Iris pigment epithelial cell (primary cell): ENCODE measurements at regions not wholly inside any gene's neighbourhood (a gene's known extent, or its start where the extent isn't known, plus 50 kb on each side); places are given as distances from the start of the nearest gene placed in this dataset.
"Not testable (repeated sequence)": the region's sequence is repeated elsewhere in the genome, so short reads cannot be mapped to it uniquely, and the experiment has no call there.

Source experiments
- DNase-seq: peaks from one replicate; pipeline ENCODE4 v3.0.0-alpha.2; 2011; ENCODE audit warnings: low read depth

DNA sequence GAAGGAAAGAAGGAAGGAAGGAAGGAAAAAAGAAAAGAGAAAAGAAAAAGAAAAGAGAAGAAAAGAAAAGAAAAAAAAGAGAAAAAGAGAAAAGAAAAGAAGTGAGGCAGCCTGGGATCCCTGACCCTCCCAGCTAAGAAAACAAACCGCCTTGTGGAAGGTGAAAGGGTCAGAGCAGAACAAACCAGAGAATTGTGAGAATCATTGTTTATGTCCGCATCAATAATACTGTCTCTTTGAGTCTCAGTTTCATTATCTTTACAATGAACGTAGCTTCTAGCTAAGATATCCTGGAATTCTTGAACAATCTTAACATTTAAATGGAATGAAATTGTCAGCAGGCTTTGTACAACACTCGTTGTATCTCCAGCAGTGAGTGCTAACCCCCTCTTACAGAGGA, 66.4 kb upstream of the SERP2 start:
- no peak for DNase-seq

GRCh38 chr13:44307844-44308243, 65.8 kb upstream of the SERP2 start:
- DNase-seq, result no peak

DNA sequence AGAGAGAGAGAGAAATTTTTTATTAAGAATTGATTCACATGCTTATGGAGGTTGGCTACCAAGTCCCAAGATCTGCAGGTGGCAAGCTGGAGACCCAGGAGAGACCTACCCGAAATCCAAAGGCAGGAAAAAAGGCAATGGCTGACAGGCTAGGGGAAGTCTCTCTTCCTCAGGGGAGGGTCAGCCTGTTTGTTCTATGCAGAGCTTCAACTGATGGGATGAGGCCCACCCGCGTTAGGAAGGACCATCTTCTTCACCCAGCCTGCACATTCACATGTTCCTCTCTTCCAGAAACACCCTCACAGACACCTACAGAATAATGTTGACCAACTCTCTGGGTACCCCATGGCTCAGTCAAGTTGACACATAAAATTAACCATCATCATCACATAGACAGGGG, 65.3 kb upstream of the SERP2 start:
- DNase-seq, result no peak

DNA sequence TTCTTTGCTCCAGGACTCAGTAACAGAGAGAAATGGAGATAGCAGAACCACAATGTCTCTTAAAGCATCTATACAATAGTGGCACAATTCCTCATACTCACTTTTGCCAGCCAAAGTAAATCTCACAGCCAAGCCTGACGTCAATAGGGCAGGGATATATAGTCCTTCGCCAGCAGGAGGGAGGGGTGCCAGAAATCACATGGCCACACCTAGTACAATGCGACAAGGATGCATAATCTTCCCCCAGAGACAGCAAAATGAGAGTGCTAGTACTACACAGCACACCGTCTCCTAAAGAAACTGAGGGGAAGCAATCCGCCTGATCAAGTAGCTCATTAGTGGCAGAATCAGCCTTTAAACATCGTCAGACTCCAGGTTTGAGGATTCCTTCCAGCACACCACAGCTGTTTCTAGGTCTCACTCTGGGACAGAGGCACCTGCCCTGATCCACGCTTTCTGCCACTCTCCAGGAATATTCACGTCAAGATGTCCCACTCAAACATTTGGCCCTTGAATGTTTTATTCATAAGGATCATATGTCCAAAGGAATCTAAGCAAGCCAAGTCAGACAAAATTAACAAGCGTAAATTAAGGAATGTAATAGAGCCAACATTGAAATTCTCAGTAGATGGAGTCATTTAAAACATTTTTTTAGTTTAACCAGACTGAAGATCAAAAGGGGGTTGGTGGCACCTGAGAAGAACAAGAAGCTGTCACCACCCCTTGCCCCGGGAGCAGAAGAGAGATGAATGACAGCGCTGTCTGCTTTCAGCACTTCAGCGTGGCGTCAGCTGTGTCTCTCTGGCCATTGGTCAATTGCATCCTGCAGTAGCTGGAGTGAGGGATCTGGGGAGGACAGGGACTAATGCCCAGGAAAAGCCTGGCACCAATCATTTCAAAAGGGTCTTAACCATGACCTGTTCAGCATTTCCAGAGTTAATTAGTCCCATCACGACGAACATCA, 63.5 kb upstream of the SERP2 start:
- DNase-seq, result no peak

- DNase-seq, result peak; percentile 63
These were observed 62.4 kb upstream of the SERP2 start for GRCh38 chr13:44311011-44311780.

DNA sequence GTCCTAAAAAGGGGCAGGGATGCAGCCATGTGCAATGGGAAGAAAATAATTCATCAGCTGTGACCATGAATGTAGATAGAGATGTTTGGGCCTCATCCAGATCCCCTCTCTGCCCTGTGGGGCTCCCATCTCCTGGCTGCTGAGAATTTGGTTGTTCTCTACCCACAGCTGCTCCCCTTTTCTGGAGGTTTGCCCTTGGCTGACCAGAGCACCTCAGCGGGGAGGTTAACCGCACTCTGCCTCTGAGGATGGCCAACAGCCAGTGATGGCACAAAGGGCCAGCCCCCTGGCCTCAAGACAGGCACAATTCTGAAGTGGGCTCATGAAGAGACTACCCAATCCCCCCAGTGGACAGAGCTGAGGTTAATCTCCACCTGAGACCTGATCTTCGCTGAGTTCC, 61.5 kb upstream of the SERP2 start:
- DNase-seq, result no peak

DNA sequence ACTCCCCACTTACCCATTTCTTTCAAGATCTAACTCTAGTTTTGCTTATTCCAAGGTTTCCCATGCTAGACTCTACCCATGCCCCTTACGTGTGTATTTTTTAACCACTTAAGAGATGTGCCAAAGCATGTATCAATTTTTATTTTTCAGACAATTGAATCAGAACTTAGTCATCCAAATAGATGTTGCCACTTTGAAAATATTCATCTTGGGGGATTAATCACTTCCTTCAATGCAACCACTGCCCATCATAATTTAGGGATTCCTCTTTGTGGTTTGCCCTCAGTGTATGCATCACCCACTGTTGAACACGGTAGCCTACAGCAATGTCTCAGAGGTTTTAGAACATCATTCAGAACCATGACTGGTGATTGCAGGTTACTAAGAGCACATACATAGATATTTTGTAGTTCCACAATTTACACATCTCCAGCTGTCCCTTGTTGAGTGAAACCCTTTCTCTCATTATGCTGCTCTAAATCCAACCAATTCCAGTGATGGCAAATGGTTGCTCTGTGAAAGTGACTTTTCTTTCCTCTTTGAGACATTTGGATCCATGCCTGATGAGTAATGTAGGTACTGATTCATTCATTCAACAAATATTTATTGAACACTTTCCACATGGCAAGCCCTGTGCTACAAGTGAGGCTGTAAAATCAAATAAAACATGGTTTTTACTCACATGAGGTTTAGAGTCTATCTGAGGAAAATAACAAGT, 60.6 kb upstream of the SERP2 start:
- peak; percentile 86 for DNase-seq

DNA sequence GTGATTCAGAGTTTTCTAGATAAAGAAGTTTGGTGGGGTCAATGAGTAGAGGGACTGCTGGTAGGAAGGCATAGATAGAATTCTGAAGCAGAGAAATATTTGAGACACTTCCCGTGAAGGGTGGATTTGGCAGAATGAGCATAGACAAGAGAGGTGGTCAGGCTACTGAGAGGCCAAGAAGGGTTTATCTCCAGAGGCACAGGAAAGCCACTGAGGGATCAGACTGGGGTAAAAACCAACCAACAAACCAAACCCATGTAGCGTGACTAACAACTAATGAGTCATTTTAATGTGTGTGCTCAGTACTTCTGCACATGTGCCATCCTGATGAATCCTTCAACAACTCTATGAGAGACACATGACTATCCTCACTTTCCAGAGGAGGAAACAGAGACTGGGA, 60.0 kb upstream of the SERP2 start:
- peak; percentile 87 for DNase-seq

GRCh38 chr13:44314160-44314559, 59.5 kb upstream of the SERP2 start:
- not testable (repeated sequence) for DNase-seq

DNA sequence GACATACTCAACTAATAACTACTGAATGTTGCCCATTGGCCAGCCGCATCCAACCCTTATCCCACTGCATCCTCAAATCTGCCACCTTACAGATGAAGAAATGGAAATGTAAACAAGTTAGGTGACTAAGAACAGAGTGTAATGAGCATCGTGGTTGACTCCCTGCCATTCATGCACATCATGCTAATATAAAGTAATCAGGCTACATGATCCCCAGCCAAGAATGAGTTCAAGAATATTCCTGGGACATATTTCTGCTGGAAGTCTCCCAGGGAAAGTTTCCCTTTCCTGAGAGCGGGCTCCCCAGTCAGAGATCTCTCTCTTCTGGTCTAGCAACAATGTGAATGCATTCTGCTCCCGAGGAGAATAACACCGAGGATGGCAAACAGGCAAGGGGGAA, 55.9 kb upstream of the SERP2 start:
- DNase-seq, result no peak

DNA sequence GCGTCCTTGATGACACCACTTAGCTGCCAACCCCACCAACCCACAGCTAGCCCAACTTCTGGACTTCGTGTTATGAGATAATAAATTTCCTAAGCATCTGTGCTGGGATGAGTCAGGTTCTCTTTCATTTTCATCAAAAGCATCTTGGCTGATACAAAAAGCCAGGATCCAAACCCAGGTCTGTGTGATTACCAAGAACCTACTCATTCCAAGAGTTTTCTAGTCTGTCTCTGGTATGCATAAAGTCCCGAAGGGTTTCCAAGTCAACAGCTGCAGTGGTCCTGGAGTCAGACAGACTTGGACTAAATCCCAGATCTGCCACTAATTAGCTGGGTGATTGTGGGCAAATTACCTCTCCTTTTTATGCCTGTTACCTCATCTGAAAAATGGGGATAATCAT, 55.5 kb upstream of the SERP2 start:
- DNase-seq, result no peak

DNA sequence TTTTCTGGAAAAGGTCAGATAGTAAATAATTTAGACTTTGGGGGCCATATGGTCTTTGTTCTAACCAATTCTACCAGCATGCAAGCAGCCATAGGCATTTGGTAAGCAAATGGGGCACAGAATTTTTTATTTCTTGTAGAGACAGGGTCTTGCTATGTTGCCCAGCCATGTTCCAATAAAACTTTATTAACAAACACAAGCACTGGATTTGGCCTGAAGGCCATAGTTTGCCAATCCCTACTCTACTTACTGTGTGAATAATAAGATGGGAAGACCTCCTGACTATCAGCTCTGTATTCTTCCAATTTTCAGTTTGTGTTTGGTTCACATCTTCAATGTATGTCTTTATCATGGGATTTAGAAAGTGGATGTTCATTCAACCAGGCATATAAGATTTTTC, 53.0 kb upstream of the SERP2 start:
- DNase-seq, result no peak

DNA sequence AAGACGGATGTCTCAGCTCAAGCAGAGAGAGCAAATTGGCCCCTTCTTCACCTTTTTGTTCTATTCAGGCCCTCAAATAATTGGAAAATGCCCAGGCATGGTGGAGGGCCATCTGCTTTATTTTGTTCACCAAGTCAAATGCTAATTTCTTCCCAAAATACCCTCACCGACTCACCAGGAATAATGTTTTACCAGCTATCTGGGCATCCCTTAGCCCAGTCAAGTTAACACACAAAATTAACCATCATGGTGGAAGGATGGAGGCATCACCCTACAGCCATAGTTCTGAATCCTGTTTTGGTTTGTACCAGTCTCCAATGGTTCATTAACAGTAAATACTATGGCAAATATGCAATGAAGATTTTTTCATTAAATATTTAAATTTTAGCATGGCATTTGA, 51.7 kb upstream of the SERP2 start:
- DNase-seq, result no peak

DNA sequence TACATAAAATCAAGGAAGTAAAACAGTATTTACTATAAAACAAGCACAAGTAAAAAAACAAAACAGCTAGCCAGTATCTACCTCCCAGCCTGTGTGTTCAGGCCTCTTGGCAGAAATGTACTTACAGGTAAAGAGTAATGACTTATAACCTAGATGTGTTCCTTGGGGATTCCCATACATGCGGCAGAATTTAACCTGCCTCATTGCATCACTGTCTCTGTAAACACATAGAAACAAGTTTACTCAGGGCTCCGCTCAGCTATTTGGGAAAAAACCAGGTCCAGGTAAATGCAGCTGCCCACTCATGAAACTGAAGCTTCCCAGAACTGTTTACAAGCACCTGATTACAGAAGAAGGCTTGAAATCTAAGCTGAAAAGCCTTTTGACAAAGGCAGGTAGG, 50.7 kb upstream of the SERP2 start:
- DNase-seq, result no peak

DNA sequence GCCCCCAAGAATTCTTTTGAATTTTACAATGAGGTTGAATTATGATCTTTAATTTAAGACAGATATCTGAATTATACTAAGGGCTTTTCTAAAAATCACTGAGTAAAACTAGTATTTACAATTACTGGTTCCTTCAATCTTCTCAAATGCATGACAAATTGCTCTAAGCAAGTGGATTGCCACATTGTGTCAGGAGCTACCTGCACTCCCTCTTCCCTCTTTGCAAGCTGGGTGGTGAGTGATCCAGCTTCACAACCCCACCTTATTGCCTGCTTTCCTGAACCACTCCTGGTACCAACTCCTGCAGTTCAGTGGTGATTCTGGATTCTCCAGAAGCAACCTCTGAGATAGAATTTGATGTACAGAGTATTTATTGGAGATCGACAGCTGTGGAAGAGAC, 49.9 kb upstream of the SERP2 start:
- no peak for DNase-seq
